WERI-Rb-1 (cell line): ENCODE measurements at regions not wholly inside any gene's neighbourhood (a gene's known extent, or its start where the extent isn't known, plus 50 kb on each side); places are given as distances from the start of the nearest gene placed in this dataset.

Experiments
- DNase-seq: peaks from one replicate; pipeline ENCODE4 v3.0.0-alpha.2; 2020
- H3K27ac ChIP-seq: fragments of 250-450 bp; sonication (Bioruptor Pico); 2 replicates; pipeline ENCODE4 v1.5.1; 2020; ENCODE audit warnings: mild to moderate bottlenecking, moderate library complexity
- H3K27me3 ChIP-seq: fragments of 250-450 bp; sonication (Bioruptor Pico); 2 replicates; pipeline ENCODE4 v1.5.1; 2021; ENCODE audit warnings: mild to moderate bottlenecking, low read depth, moderate library complexity; ENCODE audit not compliant: insufficient read depth, severe bottlenecking
- H3K36me3 ChIP-seq: fragments of 250-450 bp; sonication (Bioruptor Pico); 2 replicates; pipeline ENCODE4 v1.5.1; 2020; ENCODE audit warnings: mild to moderate bottlenecking, moderate library complexity
- H3K4me3 ChIP-seq: 2 replicates; pipeline ENCODE4 v1.5.1; 2011; ENCODE audit warnings: low read depth, mild to moderate bottlenecking, control low read depth, low read length
- H3K9me3 ChIP-seq: fragments of 250-450 bp; sonication (Bioruptor Pico); 2 replicates; pipeline ENCODE4 v1.5.1; 2021; ENCODE audit warnings: mild to moderate bottlenecking, moderate library complexity; ENCODE audit not compliant: severe bottlenecking
- CTCF ChIP-seq: IDR thresholded peaks from 2 replicates; pipeline ENCODE4 v1.5.1; 2011; ENCODE audit warnings: low read depth, mild to moderate bottlenecking, control low read depth, inconsistent platforms, low read length

DNA sequence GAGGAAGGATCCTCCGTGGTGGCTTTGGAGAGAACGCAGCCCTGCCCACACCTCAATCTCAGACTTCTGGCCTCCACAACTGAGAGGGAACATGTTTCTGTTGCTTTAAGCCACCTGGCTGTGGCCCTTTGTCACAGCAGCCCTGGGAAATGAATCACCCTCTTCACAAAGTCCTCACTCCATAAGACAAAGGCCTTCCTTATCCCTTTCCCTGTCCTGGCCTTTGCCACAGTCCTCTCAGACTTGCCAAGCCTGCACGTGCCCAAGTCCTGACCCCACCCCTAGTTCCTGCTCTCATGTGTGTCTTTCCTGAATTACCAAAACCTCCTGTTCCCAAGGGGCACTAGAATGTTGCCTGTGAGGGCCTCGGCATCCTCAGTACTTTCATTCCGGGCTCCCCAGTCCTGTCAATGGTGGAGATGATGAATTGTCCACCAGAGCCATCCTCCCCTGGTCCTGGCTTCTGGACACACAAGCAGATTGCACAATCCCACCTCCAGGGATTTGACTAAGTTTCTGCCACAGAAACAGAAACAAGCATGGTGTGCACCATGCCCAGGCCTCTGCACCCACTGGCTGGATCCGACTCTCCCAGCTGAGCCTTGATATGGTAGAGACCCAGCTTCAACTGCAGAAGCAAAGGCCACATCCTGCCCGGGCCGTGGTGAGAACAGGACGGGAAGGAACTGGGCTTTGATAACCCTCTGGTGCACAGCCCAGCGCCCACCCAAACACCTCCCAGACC is 232.6 kb upstream of the PDE10A start:
- Histone ChIP-seq H3K36me3 (no peaks in the 10 kb centered on the region), H3K4me3 (no peak overlapping the region), H3K27ac (no peak overlapping the region), H3K9me3 (no peaks in the 10 kb centered on the region), H3K27me3 (peaks cover 84% of the 10 kb centered on the region)
- no peak for DNase-seq
- TF ChIP-seq CTCF = no peak

DNA sequence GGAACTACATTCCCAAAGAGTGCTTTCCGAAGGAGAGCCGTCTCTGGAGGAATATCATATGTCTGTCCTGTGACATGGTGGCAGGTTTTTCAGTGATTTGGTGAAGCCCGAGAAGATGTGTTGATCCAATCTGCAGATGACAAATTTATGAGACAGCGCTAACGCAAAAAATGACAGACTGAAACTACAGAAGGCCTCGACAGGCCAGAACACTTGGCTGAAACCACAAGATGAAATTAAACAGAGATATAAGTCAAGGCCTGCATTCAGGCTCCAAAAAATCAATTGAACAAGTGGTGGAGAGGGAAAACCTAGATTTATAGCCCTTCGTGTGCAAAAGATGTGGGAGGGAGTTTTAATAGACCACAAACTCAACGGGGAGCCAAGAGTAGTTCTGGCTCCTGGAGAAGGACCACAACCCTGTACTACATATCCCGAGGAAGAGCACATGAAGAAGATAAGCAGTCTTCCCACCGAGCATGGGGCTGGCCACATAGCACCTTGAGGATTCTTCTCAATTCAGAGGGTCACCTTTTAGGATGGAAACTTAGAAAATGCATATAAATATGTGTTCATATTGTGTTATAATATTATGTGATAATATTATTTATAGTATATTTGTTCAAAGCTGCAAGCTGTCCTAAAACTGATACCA is 231.3 kb upstream of the PDE10A start:
- Histone ChIP-seq H3K27me3 (peaks cover 83% of the 10 kb centered on the region), H3K4me3 (no peak overlapping the region), H3K27ac (no peak overlapping the region), H3K9me3 (no peaks in the 10 kb centered on the region), H3K36me3 (no peaks in the 10 kb centered on the region)
- TF ChIP-seq CTCF = no peak
- DNase-seq = no peak

DNA sequence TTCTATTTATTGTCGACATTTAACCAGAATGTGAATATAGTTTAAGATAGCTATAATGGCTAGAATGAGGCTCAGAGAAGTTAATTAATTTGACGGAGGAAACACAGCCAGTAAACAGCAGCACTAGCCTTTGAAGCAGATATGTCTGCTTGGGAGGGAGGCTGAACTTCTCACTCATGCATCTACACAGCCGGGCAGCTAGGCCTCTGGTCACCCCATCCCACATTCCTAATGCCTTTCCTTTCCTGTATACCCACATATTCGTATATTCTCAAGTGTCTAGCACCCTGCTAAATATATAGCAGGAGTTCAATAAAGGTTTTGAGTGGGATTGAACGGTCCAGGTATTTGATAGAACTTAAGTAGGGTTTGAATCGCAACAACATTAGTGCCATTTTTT is 230.4 kb upstream of the PDE10A start:
- DNase-seq = no peak
- Histone ChIP-seq H3K27me3 (peaks cover 83% of the 10 kb centered on the region), H3K36me3 (no peaks in the 10 kb centered on the region), H3K9me3 (no peaks in the 10 kb centered on the region), H3K27ac (no peak overlapping the region), H3K4me3 (no peak overlapping the region)
- TF ChIP-seq CTCF = no peak

DNA sequence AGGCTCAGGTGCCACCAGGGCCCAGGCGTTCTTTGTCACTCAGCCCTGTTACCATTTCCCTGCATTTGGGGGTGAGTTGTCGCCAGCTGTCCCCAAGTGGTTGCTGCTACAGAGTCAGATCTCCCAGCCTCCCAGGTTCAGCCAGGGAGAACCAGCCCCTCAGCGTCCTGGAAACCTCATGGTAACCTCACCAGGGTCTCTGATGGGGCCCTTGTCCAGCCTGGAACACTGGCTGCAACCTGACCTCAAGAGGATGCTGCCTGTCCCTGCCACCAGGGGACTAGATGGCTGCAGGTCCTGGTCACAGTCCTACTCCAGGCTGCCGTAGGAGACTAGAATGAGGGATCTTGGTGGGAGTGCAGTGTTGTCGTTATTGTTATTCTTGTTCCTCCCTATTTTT is 228.3 kb upstream of the PDE10A start:
- H3K4me3 ChIP-seq = no peak overlapping the region
- DNase-seq = no peak
- no peak for TF ChIP-seq CTCF
- peaks cover 78% of the 10 kb centered on the region for H3K27me3 ChIP-seq
- H3K36me3 ChIP-seq = no peaks in the 10 kb centered on the region
- H3K27ac ChIP-seq = no peak overlapping the region
- H3K9me3 ChIP-seq = peaks cover 4% of the 10 kb centered on the region

- Histone ChIP-seq H3K4me3 (no peak overlapping the region), H3K9me3 (peaks cover 4% of the 10 kb centered on the region), H3K36me3 (no peaks in the 10 kb centered on the region), H3K27me3 (peaks cover 73% of the 10 kb centered on the region), H3K27ac (no peak overlapping the region)
- DNase-seq = no peak
- TF ChIP-seq CTCF = no peak
Measured at GRCh38 chr6:165890404-165890735, 227.3 kb upstream of the PDE10A start.
